ENCODE measurements at regions not wholly inside any gene's neighbourhood (a gene's known extent, or its start where the extent isn't known, plus 50 kb on each side); places are given as distances from the start of the nearest gene placed in this dataset.
"Not testable (repeated sequence)": the region's sequence is repeated elsewhere in the genome, so short reads cannot be mapped to it uniquely, and the experiment has no call there.

DNA sequence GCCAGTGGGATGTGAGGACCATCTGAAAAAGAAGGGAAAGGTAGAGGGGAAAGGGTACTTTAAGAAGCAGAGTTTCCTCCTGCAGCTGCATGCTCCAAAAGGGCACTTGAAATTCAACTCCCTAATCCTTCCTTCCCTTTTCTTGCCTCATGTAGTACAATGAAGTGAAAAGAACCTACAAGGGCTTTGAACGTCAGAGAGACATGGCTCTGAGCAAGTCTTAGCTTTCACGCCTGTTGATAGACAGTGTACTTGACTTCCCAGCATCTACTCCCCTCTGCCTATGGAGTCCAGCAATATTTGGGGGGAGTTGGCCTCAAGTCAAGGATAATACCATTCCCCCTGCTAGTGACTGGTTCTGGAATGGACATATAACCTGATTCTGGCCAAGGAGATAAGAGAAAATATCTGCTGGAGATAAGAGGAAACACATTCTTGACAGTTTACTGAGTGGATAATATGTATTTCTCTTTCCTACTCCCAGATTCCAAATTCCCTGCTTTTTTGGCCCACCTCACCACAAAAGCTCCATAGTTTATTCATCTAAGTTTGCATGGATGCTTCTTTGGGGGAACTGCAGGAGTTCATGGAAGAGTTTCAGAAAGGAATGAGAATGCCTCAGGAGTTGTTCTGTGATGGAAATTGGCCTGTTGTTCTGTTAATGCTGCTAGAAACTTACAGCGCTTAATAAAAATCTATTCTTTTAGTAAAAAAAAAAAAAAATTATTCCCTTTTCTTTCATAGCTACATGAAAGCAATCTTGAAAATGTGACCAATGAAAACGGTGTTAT, 193.0 kb upstream of the TPM1 start:
- DNase-seq = no peak

DNA sequence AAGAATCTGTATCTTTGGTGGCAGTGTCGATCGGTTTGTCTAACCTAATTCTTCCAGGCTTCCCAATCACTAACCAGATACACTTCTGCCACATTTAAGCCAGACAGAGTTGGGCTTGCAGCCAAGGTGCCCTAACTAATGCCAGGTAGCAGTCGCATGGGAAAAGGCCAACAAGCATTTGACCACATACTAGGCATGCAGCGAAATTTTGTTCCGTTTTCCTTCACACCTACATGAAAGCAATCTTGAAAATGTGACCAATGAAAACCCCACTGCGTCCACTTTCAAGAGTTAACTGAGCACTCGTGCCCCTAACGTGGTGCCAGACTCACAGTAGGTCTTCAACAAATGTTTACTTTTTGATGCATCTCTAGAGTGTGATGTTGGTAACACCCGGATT, 192.2 kb upstream of the TPM1 start:
- no peak for DNase-seq

DNA sequence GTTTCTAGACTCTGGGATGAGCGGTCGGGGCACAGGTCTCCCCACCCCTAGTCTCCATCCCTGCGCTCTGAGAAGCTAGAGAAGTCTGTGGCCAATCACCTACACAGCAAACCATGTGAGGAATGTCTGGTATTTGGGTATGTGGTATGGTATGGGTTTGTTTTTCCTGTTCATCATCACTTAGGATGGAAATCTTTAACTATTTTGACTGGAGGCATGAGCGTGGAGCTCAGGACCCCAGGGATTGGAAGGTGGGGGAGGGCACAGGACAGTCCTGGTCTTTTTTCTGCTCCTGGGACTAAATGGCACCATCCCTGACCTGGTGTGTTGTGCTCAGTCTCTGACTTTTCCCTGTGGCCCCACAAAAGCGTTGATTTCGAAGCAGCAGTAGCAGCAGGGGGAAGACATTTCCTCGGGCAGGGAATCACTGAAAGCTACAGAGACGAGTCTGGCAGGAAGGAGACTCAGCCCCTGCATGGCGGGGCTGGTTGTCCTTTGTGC, 191.7 kb upstream of the TPM1 start:
- no peak for DNase-seq

DNA sequence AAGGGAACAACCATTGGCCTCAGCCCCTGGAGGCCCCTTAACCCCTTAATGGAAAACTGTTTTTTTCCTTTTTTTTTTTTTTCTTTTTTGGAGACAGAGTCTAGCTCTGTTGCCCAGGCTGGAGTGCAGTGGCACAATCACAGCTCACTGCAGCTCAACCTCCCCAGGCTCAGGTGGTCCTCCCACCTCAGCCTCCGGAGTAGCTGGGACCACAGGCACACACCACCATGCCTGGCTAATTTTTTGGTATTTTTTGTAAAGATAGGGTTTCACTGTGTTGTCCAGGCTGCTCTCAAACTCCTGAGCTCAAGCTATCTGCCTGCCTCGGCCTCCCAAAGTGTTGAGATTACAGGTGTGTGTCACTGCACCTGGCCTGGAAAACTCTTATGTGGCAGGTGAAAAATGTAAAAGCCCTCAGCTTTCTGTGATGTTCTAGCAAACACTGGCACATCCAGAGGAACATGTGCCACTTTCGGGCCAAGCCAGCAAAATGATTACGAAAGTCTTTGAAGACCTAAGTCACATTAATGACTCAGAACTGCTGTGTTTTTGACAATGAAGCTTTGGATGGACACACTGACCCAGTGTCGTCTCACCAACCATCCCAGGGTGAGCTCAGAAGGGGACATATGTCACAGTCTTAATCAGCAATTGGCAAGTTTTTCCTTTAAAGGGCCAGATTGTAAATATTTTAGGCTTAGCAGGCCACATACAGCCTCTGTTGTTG, 189.3 kb upstream of the TPM1 start:
- no peak for DNase-seq

DNA sequence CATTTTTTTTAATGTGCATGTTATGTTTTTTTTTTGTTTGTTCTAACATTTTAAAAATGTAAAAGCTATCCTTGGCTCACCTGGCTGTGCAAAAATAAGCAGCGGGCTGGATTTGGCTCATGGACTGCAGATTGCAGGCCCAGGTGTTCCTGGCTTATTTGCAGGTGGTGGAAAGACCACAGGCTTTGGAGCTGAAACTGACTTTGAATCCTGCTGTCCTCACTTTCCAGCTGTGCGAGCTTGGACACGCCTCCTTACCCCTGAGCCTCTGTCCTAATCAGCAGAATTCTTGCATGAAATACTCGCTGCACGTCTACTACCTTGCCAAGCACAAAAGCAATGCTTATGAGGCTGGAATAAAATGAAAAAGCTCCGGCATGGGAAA, 188.7 kb upstream of the TPM1 start:
- DNase-seq = no peak

DNA sequence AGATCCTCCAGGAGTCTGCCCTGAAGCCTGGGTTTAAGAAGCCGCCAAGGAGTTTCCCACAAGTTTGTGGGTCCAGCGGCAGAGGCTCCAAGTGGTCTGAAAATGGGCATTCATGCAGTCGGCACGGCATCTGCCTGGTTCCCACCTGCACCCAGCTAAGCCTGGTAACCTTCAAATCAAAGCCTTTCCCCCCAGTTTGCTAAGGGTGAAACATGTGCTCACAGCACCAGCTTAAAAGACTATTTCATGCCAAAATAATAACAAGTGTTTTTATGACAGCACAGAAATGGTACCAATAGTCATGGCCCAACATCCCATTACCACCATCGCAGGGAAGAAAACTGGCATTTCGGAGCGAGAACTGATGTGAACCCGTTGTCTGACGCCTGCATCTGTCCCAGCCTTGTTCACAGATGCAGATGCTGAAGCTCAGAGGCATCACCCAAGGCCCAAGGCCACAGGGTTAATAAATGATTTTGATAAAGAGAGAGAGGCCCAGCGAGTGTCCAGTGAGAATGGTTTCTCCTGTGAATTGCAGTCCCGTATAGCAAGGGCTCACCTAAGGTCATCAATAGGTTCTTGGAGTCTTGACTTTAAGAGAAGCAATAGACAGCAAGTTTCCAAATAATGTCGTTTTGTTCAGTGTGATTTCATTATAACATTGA, 188.0 kb upstream of the TPM1 start:
- no peak for DNase-seq

DNA sequence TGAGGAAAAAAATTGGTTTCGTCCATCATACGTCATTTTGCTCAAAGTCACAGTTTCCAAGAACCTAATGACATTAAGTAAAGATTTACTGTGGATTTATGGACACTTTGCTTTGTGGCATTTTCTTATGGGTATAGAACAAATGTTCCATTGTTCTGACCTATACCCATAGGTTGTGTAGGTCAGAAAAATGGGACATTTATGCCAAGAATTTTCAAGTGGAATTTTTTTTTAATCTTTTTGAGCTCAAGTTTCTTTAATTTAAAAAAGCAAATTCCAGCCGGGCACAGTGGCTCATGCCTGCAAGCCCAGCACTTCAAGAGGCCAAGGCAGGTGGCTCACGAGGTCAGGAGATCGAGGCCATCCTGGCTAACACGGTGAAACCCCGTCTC, 187.5 kb upstream of the TPM1 start:
- DNase-seq = no peak

DNA sequence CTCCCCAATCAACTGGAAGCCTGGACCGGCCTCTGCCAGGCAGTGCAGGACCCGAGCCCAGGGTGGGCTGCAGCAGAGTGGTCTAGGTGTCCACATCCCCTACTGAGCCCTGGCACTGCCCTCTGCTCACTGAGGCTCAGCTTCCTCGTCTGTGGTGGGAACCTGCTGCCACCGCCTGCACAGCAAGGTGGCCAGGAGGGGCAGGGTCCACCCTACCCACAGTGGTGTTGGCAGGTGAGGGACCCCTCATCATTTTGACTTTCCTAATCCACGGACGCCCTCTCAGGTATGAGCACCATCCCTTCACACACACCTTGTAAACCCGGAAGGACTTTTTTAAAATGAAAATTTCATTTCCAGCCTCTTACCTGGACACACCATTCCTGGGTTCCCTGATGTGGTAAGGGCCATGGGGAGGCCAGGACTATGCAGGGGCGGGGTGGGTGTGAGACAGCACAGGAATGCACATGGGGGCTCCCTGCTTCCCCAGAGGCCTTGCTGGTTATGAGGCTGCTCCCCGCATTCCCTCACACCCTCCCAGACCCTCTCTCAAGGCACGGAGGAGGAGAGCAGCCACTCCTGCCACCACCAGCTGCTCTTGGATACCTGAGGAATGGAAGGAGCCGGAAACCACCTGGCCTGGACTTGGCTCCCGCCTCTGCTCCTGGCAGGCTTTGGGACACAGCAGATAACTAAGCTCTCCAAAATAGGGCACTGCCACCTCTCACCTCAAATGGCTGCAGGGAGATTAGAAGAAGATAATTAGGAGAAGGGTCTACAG, 185.9 kb upstream of the TPM1 start:
- no peak for DNase-seq

DNA sequence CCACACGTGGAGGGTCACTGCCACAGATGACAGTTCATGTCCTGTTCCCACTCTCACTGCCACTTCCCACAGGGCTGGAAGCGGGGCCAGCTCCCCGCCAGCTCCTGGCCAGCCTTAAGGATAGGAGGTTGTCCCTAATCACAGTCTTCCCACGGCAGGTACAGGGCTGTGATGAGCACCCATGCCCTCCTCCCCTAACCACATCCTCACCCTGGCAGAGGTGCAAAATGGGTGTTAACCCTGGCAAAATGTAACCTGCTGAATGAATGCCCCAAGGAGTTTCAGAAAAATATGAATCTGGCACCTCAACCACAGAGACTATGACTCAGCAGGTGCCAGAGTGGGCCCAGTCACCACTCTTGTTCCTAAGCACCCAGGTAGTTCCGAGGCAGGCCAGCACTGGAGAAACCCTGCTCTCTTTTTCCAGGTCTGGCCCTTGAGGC, 185.1 kb upstream of the TPM1 start:
- DNase-seq = no peak

DNA sequence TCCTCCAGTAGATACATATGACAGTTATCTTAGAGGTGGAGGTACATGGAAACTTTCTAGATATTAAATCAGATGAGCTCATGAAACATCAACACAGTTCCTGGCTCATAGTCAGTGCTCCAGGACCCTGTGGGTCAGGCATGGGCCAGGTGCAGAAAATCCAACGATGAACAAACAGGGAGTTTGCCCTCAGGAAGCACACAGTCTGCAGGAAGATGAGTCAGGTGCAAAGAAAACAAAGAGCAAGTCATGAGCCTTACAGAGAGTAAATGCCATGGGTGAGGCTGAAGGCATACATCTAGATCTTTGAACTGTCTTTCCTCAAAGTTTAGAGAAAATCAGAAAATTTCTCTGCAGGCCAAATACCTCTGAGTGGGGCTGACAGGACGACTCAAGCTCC, 184.2 kb upstream of the TPM1 start:
- no peak for DNase-seq

DNA sequence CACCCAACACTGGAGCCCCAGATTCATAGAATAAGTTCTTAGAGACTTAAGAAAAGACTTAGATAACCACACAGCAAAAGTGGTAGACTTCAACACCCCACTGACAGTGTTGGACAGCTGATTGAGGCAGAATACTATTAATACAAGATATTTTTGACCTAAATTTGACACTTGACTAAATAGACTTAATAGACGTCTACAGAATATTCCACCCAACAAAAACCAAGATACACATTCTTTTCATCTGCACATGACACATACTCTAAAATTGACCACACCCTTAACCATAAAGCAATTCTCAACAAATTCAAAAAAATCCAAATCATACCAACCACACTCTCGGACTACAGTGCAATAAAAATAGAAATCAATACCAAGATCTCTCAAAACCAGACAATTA, 179.8 kb upstream of the TPM1 start:
- no peak for DNase-seq

DNA sequence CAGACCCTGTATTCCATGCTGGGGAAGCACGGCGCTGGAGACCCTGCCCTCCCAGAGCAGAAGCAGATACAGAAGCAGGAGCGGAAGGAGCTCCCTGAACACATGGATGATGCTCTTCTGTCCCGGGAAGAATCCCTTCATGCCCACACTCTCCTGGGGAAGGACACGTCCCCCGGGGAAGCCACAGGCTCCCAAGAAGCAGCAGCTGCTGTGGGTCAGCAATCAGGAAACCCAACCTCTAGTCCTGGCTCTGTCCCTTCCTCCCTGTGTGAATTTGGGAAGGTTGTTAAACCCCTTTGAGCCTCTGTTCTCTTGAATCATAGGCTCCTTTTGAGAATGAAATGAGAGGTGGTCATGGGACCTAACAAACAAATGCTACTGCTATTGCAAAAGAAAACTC, 176.2 kb upstream of the TPM1 start:
- DNase-seq = no peak

DNA sequence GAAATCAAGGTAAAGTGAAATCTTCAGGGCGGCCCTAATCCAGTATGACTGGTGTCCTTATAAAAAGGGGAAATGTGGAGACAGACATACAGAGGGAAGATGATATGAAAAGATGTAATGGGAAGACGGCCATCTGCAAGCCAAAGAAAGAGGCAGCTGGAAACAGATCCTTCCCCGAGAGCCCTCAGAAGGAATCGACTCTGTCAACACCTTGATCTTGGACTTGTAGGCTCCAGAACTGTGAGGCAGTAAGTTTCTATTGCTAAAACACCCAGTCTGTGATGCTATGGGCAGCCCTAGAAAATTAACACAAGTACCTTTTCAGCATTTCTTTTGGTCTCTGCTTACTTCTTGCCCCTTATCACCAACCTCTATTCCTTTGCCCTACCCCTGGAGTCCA, 174.7 kb upstream of the TPM1 start:
- DNase-seq = no peak

DNA sequence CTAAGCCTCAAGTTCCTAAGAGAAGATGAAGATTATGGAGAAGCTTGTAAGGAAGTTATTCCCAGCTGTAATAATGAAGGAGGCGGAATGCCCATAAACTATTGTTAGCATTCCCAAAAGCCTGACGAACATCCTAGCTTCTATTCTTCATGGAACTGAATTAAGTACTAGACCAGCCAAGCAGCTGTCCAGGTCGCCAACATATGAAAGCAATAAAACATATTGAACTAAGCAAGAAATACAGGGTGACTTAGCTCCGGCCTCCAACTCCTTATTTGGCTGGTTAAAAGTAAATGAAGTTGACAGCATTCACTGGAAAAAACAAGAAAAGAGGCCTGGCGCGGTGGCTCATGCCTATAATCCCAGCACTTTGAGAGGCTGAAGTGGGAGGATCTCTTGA, 174.0 kb upstream of the TPM1 start:
- no peak for DNase-seq

DNA sequence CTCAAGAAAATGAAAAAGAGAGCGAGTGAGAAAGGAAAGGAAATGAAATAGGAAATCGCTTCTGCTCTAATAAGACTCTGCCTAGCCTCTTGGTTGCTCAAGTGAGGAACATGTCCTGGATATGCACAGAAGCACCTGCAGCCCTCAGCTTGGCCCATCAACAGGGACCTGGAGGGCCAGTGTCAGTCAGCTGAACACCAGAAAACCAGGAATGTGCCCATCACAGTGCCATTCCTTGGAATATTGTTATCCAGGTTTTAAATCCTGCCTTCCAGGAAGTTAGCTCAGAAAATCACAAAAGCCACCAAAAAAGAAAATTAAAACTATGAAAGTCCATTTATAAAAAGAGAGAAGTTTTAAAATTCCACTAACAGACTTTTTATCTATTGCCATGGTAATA, 173.4 kb upstream of the TPM1 start:
- DNase-seq = no peak

DNA sequence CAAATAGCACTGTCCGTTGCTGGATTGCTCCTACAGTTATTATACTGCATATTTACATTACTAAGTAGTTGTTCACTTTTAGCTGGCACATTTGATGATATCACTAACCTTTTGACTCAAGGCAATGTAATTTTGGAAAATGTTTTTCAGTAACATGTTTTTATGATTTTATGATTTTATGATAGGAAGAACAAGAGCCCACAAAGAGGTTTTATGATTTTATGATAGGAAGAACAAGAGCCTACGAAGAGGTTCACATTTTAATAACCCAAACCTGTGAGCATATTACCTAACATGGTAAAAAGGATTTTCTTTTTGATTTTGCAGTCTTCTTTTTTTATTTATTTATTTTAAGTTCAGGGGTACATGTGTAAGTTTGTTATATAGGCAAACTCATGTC, 172.3 kb upstream of the TPM1 start:
- DNase-seq = no peak

DNA sequence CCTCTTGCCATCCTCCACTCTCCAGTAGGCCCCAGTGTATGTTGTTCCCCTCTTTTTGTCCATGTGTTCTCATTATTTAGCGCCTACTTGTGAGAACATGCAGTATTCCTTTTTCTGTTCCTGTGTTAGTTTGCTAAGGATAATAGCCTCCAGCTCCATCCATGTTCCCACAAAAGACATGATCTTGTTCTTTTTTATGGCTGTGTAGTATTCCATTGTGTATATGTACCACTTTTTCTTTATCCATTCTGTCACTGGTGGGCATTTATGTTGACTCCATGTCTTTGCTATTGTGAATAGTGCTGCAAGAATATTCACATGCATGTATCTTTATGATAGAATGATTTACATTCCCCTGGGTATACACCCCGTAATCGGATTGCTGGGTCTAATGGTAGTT, 171.8 kb upstream of the TPM1 start:
- not testable (repeated sequence) for DNase-seq

DNA sequence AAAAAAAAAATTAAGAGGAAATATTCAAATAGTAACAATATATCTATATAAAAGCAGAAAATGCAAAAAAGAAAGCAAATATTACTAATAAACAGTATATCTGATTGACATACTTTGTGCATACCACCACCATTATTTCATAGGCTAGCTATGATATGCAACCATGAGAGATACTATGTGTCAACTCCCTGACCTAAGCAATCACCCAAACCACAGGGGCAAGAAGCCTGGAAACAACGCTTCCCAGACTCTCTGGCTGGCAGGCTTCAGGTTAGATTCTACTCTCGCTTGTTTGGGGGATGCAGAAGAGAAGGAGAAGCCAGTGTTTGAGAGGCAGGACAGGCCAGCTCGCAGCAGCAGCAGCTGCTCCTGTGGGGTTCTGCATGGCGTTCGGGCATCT, 169.3 kb upstream of the TPM1 start:
- DNase-seq = no peak

DNA sequence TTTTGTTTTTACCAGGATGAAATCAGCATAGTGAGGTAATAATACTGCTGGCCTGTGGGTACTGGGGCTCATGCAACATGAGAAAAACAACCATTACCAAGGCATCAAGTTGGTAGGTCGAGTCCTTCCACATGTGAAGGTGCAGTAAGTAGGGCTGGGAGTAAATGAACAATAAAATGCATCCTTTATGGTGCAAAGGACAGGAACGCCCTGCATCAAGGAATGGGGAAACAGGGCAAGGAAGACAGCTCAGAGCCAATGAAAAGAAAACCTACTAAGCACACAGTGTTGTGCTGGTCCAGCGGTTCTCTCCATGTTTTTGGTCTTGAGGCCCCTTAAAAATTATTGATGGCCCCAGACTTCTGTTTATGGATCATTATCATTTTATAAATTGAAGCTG, 168.5 kb upstream of the TPM1 start:
- DNase-seq = no peak

DNA sequence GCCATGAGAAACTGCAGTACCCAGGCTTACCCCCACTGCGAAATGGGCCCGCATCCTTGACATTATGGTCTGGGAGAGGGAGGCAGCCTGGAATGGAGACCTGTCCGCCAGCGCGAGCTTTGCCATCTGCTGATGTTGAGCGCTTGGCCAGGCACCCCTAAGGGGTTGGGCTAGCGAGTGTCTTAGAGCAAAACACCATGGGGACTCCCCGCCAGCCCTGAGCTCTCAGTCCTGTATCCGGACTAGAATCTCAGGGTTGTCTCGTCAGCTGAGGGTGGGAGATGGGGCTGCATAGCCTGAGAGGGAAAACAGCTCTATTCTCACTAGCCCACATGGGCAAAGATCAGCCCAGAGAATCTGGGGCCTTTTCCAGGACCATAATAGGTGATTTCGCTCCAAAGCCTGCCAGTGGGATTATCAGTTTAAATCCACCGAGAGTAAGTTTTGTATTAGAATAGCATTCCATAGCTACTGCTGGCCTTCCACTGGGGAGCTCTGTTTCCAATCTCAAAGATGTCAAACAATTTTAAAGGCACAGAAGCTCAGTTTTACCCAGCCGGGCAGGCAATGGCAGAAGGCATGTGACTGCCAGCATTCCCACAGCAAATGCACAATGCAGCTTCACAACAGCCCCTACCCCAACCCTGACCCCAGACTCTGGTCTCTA, 167.5 kb upstream of the TPM1 start:
- no peak for DNase-seq

DNA sequence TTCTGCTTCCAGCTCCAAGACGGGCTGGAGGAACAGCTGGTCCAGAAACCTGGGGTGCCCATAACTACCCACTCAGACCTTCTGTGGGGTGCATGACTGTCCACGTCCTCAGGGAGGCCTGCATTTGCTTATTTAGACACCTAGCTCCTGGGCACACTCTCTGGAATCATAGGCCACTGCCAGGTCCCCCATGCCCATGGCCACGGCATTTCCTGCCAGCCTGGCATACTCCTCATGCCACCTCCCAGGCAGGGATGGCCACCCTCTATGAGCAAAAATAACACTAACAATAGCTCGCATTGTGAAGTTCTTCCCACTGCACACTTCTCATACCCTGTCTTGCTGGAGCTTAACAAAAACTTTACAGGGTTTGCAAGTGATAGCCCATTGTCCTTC, 166.9 kb upstream of the TPM1 start:
- no peak for DNase-seq

DNA sequence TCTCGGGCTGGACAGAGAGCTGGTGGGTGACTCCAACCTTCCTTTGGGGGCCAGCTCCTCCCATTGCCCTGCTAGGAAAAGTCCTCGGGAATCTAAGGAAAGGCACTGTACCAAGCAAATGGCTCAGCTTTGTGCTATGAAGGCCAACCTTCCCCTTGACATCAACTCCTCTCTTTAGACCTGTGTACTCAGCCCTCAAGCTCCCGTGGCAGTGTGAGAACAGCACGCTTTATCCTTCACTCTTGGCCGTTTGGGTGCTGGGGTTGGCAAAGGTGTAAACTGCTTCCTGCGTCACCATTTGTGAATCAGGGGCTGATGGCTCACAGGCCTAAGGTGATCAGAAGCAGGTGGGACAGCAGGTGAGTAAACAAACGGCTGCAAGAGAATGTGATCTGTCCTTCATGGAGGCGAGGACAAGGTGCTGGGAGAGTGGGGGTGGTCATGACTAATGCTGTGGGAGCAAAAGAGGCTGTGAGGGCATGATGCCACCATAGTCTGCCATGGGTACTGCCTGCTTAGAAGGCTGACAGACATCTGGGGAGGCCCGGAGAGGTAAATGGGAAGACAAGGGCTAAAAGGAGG, 165.2 kb upstream of the TPM1 start:
- DNase-seq = no peak

Data from NCI-H1092 (cell line).